ENCODE measurements at regions not wholly inside any gene's neighbourhood (a gene's known extent, or its start where the extent isn't known, plus 50 kb on each side); places are given as distances from the start of the nearest gene placed in this dataset.
"Not testable (repeated sequence)": the region's sequence is repeated elsewhere in the genome, so short reads cannot be mapped to it uniquely, and the experiment has no call there.

- H3K4me1 ChIP-seq (ENCODE audit: insufficient read depth, insufficient read length): no peaks in the 10 kb centered on the region
- no peaks in the 10 kb centered on the region for H3K36me3 ChIP-seq (ENCODE audit: insufficient read depth, insufficient read length, low read length)
- no peaks in the 10 kb centered on the region for H3K27me3 ChIP-seq (ENCODE audit: insufficient read depth, insufficient read length)
- TF ChIP-seq SUZ12 (IDR thresholded peaks at IDR 0.05; ENCODE audit: extremely low read depth, insufficient read depth, insufficient read length) (no peak), ZNF274 (IDR thresholded peaks at IDR 0.05; ENCODE audit: low read depth, low read length) (no peak), YY1 (IDR thresholded peaks at IDR 0.05; ENCODE audit: insufficient read depth, insufficient read length) (no peak)
- H3K9ac ChIP-seq (ENCODE audit: insufficient read length, low read depth): no peak overlapping the region
- H3K4me3 ChIP-seq (ENCODE audit: insufficient read length, low read depth): no peak overlapping the region
- H3K9me3 ChIP-seq (ENCODE audit: insufficient read depth, low read length): peaks cover 20% of the 10 kb centered on the region
- no peak for DNase-seq (ENCODE audit: low read depth, low spot score)
Observed at GRCh38 chr9:24776226-24776625, 230.5 kb upstream of the IZUMO3 start.

- H3K27me3 ChIP-seq (ENCODE audit: insufficient read depth, insufficient read length); H3K9ac ChIP-seq (ENCODE audit: insufficient read length, low read depth); H3K4me1 ChIP-seq (ENCODE audit: insufficient read depth, insufficient read length); H3K4me3 ChIP-seq (ENCODE audit: insufficient read length, low read depth); H3K36me3 ChIP-seq (ENCODE audit: insufficient read depth, insufficient read length, low read length): not testable (repeated sequence)
- DNase-seq (ENCODE audit: low read depth, low spot score): peak; percentile 6
- peaks cover 20% of the 10 kb centered on the region for H3K9me3 ChIP-seq (ENCODE audit: insufficient read depth, low read length)
Observed at GRCh38 chr9:24774199-24774598, 228.5 kb upstream of the IZUMO3 start.

- no peaks in the 10 kb centered on the region for H3K4me1 ChIP-seq (ENCODE audit: insufficient read depth, insufficient read length)
- H3K27me3 ChIP-seq (ENCODE audit: insufficient read depth, insufficient read length): no peaks in the 10 kb centered on the region
- TF ChIP-seq SUZ12 (IDR thresholded peaks at IDR 0.05; ENCODE audit: extremely low read depth, insufficient read depth, insufficient read length) (no peak), YY1 (IDR thresholded peaks at IDR 0.05; ENCODE audit: insufficient read depth, insufficient read length) (no peak), ZNF274 (IDR thresholded peaks at IDR 0.05; ENCODE audit: low read depth, low read length) (no peak)
- no peaks in the 10 kb centered on the region for H3K36me3 ChIP-seq (ENCODE audit: insufficient read depth, insufficient read length, low read length)
- no peak overlapping the region for H3K4me3 ChIP-seq (ENCODE audit: insufficient read length, low read depth)
- DNase-seq (ENCODE audit: low read depth, low spot score): no peak
- H3K9me3 ChIP-seq (ENCODE audit: insufficient read depth, low read length): no peaks in the 10 kb centered on the region
- no peak overlapping the region for H3K9ac ChIP-seq (ENCODE audit: insufficient read length, low read depth)
Observed at GRCh38 chr9:24766081-24766480, 220.4 kb upstream of the IZUMO3 start.

- Histone ChIP-seq H3K9ac (ENCODE audit: insufficient read length, low read depth) (no peak overlapping the region), H3K9me3 (ENCODE audit: insufficient read depth, low read length) (no peaks in the 10 kb centered on the region), H3K4me1 (ENCODE audit: insufficient read depth, insufficient read length) (no peaks in the 10 kb centered on the region), H3K36me3 (ENCODE audit: insufficient read depth, insufficient read length, low read length) (no peaks in the 10 kb centered on the region), H3K27me3 (ENCODE audit: insufficient read depth, insufficient read length) (no peaks in the 10 kb centered on the region), H3K4me3 (ENCODE audit: insufficient read length, low read depth) (no peak overlapping the region)
- TF ChIP-seq YY1 (IDR thresholded peaks at IDR 0.05; ENCODE audit: insufficient read depth, insufficient read length): no peak
- TF ChIP-seq ZNF274 (IDR thresholded peaks at IDR 0.05; ENCODE audit: low read depth, low read length): no peak
- no peak for TF ChIP-seq SUZ12 (IDR thresholded peaks at IDR 0.05; ENCODE audit: extremely low read depth, insufficient read depth, insufficient read length)
- no peak for DNase-seq (ENCODE audit: low read depth, low spot score)
Observed at GRCh38 chr9:24765025-24765756, 219.5 kb upstream of the IZUMO3 start.

GRCh38 chr9:24738421-24738961 is 192.8 kb upstream of the IZUMO3 start:
- Histone ChIP-seq H3K36me3 (ENCODE audit: insufficient read depth, insufficient read length, low read length) (no peaks in the 10 kb centered on the region), H3K27me3 (ENCODE audit: insufficient read depth, insufficient read length) (no peaks in the 10 kb centered on the region), H3K4me1 (ENCODE audit: insufficient read depth, insufficient read length) (no peaks in the 10 kb centered on the region), H3K4me3 (ENCODE audit: insufficient read length, low read depth) (no peak overlapping the region), H3K9ac (ENCODE audit: insufficient read length, low read depth) (no peak overlapping the region), H3K9me3 (ENCODE audit: insufficient read depth, low read length) (peaks cover 12% of the 10 kb centered on the region; the same call in 1 of the 2 replicates)
- DNase-seq (ENCODE audit: low read depth, low spot score): no peak
- TF ChIP-seq ZNF274 (IDR thresholded peaks at IDR 0.05; ENCODE audit: low read depth, low read length): no peak
- no peak for TF ChIP-seq YY1 (IDR thresholded peaks at IDR 0.05; ENCODE audit: insufficient read depth, insufficient read length)

GRCh38 chr9:24731754-24732153 is 186.1 kb upstream of the IZUMO3 start:
- no peak overlapping the region for H3K4me3 ChIP-seq (ENCODE audit: insufficient read length, low read depth)
- H3K9ac ChIP-seq (ENCODE audit: insufficient read length, low read depth): no peak overlapping the region
- no peaks in the 10 kb centered on the region for H3K36me3 ChIP-seq (ENCODE audit: insufficient read depth, insufficient read length, low read length)
- H3K27me3 ChIP-seq (ENCODE audit: insufficient read depth, insufficient read length): no peaks in the 10 kb centered on the region
- H3K9me3 ChIP-seq (ENCODE audit: insufficient read depth, low read length): no peaks in the 10 kb centered on the region
- no peaks in the 10 kb centered on the region for H3K4me1 ChIP-seq (ENCODE audit: insufficient read depth, insufficient read length)
- TF ChIP-seq YY1 (IDR thresholded peaks at IDR 0.05; ENCODE audit: insufficient read depth, insufficient read length): no peak
- TF ChIP-seq SUZ12 (IDR thresholded peaks at IDR 0.05; ENCODE audit: extremely low read depth, insufficient read depth, insufficient read length): no peak
- no peak for TF ChIP-seq ZNF274 (IDR thresholded peaks at IDR 0.05; ENCODE audit: low read depth, low read length)
- DNase-seq (ENCODE audit: low read depth, low spot score): no peak

- Histone ChIP-seq H3K9me3 (ENCODE audit: insufficient read depth, low read length) (no peaks in the 10 kb centered on the region), H3K4me1 (ENCODE audit: insufficient read depth, insufficient read length) (no peaks in the 10 kb centered on the region), H3K4me3 (ENCODE audit: insufficient read length, low read depth) (no peak overlapping the region), H3K27me3 (ENCODE audit: insufficient read depth, insufficient read length) (no peaks in the 10 kb centered on the region), H3K9ac (ENCODE audit: insufficient read length, low read depth) (no peak overlapping the region), H3K36me3 (ENCODE audit: insufficient read depth, insufficient read length, low read length) (no peaks in the 10 kb centered on the region)
- TF ChIP-seq ZNF274 (IDR thresholded peaks at IDR 0.05; ENCODE audit: low read depth, low read length): no peak
- no peak for TF ChIP-seq SUZ12 (IDR thresholded peaks at IDR 0.05; ENCODE audit: extremely low read depth, insufficient read depth, insufficient read length)
- no peak for TF ChIP-seq YY1 (IDR thresholded peaks at IDR 0.05; ENCODE audit: insufficient read depth, insufficient read length)
- no peak for DNase-seq (ENCODE audit: low read depth, low spot score)
Observed at GRCh38 chr9:24721621-24722020, 175.9 kb upstream of the IZUMO3 start.
